Activated CD4-positive, CD25-positive, alpha-beta regulatory T cell treated with anti-CD3 and anti-CD28 coated beads, Interleukin-2, amount 50 U/mL, for 72 hours (primary cell): ENCODE measurements at regions not wholly inside any gene's neighbourhood (a gene's known extent, or its start where the extent isn't known, plus 50 kb on each side); places are given as distances from the start of the nearest gene placed in this dataset.
"Not testable (repeated sequence)": the region's sequence is repeated elsewhere in the genome, so short reads cannot be mapped to it uniquely, and the experiment has no call there.

Source experiments
- DNase-seq: peaks from one replicate; pipeline ENCODE4 v3.0.0; 2021

DNA sequence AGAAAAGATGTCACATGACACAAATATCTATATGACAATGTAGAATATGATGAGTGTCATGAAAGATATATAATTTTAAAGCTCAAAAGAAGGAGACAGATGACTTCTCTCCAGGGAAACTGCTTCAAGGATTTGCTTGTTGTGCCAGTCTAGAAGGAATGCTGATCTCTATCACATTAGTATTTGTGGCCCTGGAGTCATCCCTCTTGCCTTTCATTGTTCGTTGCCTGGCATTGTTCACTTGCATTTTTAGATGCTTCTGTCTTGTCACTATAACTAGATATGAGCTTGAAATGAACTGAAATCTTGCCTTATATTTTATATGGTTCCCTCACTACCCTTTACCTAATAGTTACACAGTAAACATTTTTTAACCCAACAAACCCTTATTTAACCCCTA lies 207.5 kb downstream of the ZNF608 start:
- no peak for DNase-seq

DNA sequence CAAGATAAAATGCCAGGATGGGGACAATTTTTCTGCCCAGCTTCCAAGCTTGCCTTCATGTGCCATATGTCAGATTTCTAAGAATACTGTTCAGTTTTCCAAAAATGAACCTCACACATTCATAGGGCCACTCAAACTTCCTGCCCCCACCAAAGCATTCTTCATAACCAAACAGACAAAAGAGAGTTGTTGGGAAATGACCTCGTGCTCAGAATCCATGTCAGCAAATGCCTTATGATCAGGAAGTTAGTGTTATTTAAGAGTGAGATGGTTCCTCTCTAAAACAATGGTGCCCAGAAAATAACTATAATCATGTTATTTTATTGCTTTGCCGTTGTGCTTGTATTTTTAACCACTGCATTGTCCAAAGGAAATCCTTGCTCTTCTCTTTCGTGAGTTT lies 208.2 kb downstream of the ZNF608 start:
- DNase-seq = no peak

DNA sequence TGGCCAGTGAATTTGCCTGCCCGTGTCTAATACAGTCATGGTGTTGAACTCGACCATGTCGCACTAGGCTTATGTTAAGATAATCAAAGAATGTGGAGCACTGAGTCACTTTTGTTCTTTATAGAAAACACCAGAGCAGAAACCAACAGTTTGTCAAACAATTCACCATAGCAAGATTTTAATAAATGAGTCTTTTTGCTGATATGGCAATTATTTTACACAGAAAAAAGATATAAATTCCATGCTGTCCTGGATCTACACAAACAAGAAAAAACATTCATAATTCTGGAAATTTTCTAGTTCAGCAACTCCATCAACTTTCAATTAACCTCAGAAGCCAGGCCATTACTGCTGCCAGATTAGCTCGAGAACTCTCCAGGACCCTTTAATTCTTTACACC lies 208.9 kb downstream of the ZNF608 start:
- DNase-seq = no peak

DNA sequence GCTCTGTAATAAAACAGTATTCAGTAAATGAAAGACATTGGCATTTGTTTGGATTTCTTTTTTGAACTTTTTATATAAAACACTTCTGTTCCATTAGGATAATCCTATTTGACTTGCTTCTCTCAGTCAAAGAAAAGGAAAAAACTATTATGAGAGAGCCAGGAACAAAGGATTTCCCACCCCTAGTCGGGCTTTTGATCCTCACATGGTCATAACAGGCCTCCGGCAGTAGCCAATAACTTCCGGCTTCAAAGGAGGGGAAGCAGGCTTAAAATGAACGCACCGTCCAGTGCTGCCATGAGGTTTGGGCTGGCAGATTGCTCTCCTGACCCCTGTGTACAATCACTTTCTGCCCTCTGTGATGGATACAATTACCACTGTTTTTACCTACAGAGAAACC lies 209.3 kb downstream of the ZNF608 start:
- DNase-seq = no peak

DNA sequence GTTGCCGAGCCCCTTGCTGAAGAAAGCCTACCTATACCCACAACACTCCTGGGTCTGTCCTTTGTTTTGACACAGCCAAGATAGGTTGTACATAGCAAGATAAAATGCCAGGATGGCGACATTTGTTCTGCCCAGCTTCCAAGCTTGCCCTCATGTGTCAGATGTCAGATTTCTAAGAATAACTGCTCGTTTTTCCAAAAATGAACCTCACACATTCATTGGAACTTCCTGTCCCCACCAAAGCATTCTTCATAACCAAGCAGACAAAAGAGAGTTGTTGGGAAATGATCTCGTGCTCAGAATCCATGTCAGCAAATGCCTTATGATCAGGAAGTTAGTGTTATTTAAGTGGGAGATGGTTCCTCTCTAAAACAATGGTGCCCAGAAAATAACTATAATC lies 210.1 kb downstream of the ZNF608 start:
- DNase-seq = no peak

DNA sequence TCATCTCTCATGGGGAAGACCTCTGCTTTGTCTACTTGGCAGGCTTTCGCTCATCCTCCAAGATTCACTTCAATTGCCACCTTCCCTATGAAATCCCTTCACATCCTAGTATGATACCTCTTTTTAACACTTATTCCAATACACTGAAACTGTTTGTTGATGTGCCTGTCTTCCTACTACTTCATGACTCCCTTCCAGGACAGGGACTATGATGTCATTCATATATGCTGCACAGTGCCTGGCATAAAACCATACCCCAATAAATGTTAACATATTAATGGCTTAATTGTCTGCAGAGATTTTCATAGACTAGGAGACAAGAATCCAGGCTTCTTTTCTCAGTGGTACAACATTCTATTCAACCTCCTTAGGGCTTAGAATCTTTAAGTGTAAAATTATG lies 215.5 kb downstream of the ZNF608 start:
- DNase-seq = no peak

DNA sequence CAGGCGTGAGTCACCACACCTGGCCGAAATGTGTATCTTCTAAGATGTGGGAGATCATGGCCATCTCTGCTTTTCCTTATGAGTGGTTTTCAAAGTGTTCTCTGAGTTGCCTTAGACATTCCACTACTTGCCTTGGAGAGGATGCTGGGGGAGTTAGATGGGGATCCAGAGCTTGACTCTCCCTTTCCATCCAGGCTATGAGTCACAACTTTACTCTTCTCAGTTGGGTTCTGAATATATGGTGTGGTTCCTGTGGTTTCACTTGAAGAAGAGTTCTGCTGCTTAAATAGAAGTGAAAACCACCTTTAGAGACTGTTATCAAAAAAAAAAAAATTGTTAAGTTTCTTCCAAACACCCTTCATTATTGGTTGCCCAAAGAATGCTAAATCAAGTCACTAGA lies 217.6 kb downstream of the ZNF608 start:
- no peak for DNase-seq

DNA sequence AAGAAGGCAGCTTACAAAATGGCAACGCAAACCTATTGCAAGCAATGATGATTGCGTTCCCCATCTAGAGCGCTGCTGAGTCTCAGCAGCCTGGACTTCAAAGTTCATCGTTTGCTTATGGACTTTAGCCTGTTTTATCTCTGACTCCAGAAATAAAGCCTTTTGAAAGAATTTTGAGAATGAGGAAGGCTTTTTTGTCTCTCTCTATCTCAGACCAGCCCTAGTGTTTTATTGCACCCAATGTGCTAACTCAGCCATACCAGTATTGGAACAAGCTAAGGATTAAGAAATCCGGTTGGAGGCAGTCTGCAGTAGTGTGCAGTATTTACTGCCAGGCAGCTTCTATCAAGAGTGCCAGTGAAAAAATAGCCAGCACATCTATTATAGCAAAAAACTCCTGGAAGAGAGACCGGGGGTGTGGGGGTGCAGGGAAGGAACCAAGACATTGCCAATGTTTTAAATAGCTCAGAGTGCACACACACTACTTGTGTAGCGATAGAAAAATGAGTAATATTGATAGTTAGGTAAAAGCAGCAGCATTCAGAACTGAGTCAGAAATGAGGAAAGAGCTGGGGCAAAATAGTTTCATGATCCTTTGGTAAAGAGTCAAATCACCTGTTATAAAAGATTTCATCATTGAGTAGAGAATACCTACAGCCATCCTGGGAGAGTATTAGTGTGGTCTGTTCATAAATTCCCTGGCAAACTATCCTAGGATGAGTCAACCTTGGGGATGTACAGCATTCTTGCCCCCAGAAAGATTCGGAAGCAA lies 219.0 kb downstream of the ZNF608 start:
- DNase-seq = no peak

DNA sequence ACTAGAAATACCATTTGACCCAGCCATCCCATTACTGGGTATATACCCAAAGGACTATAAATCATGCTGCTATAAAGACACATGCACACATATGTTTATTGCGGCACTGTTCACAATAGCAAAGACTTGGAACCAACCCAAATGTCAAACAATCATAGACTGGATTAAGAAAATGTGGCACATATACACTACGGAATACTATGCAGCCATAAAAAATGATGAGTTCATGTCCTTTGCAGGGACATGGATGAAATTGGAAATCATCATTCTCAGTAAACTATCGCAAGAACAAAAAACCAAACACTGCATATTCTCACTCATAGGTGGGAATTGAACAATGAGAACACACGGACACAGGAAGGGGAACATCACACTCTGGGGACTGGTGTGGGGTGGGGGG lies 220.4 kb downstream of the ZNF608 start:
- DNase-seq = not testable (repeated sequence)

DNA sequence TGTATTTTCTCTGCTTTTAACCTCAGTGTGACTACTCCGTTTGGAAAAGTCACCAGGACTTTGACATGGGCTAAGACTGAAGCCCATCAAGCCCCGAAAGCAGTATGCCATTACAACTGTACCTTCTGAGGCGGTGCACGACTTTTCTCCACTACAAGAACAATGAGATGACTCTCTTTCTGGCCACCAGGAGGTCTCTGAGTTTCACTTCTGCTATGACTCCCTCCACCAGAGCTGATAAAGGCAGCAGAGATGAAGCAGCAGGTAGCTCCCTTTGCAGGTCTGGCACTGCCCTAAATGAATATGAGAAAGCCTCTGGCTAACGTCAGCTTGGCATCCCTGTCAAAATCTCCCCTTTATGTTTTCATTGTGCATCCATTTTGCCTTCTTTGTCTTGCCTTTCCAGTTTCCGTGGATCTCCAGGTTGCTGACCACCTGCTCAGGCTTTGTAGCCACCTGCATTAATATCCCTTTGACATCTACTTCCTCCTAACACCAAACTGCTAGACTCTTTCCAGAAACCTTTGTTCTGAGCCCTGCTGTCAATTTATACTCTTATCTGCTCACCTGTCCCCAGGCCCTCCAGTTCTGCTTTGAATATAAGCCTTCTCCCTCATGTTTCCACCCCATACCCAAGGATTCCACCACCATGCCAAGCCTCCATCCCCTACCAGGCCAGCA lies 221.7 kb downstream of the ZNF608 start:
- DNase-seq = no peak

DNA sequence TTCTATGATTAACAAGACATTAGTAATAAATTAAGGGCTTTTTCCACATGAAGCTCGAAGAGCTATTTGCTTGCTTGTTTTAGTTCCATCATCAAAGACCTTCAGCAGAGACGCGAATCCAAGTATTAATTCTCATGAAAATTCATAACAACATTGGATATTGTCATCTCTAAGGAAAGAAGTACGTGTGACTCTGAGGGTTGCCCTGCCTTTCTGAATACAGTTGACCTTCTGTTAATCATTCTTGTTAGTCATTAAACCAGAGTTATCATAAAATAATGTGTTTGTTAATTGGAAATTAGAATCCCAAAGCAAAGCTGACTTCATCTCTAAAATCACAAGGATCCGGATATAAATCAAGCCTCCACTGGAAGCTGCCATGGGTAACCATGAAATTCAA lies 222.5 kb downstream of the ZNF608 start:
- no peak for DNase-seq

DNA sequence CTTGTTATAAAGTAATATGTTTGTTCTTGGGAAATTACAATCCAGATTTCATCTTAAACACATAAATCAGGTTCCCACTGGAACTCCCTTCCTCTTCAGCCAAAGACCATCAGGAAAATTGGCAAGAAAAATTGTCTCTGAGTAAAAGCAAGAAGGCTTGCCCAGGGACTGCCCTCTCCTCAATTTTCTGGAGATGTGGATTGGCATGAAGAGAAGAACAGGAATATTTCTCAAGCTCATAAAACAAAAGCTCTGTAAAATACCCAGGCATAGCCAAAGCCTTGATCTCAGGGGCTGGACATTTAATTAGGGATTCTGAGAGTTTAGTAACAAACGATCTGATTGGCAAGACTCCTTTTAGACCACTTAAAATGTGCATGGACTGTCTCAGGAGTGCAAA lies 223.4 kb downstream of the ZNF608 start:
- DNase-seq = no peak

DNA sequence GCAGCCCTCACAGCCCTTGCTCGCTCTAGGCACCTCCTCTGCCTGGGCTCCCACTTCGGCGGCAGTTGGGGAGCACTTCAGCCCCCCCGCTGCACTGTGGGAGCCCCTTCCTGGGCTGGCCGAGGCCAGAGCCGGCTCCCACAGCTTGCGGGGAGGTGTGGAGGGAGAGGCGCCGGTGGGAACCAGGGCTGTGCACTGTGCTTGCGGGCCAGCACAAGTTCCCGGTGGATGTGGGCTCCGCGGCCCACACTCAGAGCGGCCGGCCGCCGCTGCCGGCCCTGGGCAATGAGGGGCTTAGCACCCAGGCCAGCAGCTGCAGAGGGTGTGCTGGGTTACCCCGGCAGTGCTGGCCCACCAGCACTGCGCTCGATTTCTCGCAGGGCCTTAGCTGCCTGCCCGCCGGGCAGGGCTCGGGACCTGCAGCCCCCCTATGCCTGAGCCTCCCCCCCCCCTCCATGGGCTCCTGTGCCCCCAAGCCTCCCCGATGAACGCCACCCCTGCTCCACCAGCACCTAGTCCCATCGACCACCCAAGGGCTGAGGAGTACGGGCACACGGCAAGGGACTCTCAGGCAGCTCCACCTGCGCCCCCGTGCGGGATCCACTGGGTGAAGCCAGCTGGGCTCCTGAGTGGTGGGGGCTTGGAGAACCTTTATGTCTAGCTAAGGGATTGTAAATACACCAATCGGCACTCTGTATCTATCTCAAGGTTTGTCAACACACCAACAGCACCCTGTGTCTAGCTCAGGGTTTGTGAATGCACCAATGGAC lies 224.8 kb downstream of the ZNF608 start:
- no peak for DNase-seq

DNA sequence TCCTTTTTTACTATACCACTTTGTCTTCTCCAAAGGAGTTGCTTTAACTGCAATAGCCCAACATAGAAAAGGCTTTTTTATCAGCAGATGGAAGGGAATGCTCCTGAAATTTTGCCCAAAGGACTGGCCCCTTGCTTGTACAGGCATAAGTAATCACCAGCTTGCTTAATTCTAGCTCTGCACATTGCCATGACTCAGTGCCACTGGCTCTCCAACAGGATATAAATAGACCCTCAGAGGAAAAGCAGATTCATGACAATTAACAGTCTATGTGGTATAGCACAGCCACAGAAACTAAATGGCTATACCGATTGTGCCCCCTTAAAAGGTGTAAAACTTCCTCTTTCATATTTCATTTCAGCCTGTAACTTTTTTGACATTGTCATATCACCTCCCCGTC lies 227.0 kb downstream of the ZNF608 start:
- no peak for DNase-seq

DNA sequence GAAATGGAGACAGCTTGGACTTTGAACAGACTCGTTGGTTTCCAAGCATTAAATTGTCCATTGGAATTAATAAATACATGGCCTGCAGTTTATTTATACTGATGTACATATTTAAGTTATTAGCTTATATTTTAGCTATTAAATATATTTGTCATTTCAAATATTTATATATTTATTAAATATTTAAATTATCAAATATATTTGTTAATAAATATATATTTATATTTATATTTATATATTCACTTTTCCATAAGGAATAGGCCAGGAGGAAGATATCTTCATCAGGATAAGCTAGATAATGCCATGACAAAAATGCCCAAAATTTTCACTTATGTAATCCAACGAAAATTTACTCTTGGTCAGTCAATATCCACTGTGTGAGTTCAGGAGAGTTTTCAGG lies 229.9 kb downstream of the ZNF608 start:
- DNase-seq = no peak

DNA sequence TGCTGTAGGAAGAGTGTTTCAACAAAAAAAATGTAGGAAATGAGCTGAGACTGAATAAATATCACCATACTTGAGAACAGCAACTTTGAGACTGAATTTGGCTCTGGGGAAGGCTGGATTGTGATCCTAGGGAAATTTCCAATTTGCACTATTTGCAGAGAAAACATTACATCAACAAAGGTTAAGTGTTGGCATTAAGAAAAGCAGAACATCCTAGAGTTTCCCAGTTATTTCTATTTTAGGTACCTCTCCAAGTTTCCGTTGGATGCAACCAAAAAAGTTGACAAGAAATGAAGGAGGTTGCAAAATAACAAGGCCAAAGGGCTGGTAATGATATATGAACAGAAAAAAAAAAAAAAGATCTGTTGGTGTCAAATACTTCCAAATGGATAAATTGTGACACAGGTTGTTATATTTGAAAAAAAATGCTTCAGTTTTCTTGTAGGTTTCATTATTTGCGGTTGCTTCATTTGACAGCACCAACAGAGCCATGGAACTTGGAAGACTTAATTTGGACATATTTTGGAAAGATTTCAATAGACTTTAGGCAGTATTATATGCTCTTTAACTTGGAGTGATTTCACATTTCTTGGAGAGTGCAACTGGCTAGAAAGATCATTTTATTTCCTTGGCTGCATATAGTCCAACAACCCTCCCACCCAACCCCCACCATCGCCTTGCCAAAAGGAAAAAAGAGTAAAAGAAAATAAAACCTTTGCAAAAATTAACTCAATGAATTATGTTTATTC lies 230.8 kb downstream of the ZNF608 start:
- DNase-seq = no peak

DNA sequence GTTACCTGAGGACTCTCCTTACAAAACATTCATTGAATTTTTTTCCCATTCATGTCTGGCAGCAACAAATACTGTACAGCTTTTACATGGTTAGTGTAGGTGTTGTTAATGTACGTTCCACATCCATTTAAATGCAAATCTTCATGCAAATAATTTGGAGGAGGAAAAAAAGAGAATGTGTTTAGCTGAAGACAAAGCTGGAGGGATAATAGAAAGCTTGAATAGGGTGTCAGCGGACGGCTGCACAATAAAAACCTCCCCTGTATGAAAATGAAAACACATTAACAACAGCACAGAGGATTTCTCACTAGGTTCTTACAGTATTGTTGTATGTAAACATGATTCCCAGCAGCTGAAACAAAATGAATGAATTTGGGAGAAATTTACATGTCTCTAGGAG lies 231.5 kb downstream of the ZNF608 start:
- no peak for DNase-seq

DNA sequence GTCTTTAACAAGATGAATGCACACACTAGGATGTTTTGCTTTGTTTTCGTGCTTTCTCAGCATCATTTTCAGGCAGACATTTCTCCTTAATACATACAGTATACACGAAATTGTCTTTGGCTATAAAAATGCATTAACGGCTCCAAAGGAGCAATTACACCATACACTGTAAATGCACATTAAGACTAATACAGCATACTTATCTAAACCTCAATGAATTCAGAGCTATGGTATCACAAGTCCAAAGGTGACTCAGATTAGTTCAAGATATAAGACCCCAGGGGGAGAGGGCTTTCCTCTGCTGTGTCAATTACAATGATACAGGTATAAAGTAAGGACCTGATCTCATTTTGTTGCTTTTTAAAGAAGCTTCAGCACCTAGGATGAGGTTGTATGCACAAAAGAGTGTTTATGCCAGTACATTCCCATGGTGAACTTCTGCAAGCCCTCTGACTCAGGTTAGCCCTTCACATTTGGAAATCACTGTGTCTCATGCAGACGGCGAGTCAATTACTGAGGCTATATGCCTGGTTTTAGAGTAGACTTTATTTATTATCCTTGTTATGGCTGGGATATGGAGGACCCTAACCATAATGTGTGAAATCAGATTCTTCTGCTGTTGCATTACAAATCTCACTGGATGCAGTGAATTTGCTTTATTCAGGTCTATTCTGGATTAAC lies 233.3 kb downstream of the ZNF608 start:
- no peak for DNase-seq

DNA sequence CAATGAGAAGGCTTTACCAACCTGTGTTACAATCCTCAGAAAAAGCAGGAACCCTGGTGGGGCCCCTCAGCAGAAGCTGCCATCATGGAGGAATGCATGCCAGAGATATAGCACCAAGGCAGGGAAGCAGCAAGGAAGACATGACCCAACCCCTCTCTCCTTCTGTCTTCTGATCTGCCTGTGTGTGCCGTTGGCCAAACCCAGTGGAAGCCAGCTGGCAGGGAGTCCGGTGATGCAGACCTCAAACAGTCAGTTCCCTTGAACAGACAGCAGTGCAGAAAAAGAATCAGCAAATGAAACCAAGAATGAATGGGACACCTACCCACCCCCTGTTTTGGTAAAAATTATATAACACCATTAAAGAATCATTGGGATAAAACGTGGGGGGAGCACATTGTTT lies 234.2 kb downstream of the ZNF608 start:
- DNase-seq = no peak

DNA sequence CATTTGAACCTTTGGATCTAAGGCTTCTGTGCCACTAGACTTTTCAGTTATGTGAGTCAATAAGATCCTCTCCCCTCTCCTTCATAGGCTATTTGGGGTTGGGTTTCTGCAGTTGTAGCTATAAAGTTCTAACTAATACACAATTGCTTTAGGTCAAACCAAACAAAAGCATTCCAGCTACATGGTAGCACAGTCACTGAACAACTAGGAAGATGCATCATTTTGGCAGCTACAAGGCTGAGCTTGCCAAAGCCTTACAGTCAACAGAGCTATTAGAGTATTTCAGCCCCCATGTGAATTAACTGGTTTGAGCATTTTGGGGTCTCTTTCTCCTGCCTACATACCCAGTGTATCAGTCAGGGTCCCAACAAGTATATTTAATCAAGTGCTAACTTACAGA lies 234.6 kb downstream of the ZNF608 start:
- no peak for DNase-seq

DNA sequence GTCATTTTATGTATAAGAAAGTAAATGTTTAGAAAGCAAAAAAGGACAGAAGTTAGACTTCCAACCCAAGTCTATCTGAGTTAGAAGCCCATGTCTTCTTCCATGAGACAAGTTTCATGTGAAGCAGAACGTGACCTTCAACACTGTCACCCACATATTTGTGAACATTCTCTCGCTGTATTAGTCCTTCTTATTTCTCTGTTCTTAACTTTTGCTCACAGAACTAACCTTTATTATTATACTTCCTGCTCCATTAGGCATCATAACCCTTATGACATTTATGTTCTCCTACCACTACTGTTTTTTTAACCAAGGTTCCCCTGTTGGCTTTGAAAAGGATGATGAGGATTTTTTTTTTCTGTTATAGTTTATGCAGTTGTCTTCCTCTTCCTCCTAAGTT lies 238.8 kb downstream of the ZNF608 start:
- DNase-seq = no peak

DNA sequence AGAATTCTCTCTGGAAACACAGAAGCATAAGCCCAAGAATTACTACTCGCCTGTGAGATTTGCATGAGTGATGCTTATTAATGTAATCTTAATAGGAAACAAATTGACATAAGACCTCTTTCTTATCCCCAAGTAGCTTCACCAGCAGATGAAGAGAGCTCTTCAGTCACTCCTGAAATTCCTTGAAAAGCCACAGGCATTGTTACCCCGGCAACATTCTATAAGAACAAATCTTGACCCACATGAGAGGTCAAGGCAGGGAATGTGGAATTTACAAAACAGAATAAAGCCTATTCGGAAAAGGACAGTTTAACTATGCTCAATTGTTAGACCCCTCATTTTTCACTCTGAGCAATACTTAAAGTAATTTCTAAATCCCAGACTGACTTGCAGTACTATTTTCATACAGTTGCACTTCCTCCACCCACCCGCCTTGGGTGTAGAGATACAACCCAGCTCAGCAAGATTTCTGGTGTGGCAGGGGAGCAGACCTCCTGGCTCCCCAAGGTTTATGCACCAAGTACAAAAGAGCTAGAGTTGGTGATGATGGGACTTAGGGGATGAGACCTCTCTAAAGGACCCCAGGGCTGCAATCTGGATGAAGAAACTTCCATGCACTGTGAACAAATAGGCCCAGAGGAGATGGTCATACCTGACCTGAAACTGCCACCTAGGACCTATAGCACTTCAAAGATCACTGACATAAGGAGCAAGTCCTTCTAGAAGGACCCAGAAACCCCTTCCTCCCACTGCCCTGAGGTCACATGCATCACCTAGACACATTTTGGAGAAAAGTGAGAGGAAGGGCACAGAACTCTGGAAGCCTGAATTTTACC lies 242.1 kb downstream of the ZNF608 start:
- no peak for DNase-seq
